ENCODE measurements at regions not wholly inside any gene's neighbourhood (a gene's known extent, or its start where the extent isn't known, plus 50 kb on each side); places are given as distances from the start of the nearest gene placed in this dataset.

DNA sequence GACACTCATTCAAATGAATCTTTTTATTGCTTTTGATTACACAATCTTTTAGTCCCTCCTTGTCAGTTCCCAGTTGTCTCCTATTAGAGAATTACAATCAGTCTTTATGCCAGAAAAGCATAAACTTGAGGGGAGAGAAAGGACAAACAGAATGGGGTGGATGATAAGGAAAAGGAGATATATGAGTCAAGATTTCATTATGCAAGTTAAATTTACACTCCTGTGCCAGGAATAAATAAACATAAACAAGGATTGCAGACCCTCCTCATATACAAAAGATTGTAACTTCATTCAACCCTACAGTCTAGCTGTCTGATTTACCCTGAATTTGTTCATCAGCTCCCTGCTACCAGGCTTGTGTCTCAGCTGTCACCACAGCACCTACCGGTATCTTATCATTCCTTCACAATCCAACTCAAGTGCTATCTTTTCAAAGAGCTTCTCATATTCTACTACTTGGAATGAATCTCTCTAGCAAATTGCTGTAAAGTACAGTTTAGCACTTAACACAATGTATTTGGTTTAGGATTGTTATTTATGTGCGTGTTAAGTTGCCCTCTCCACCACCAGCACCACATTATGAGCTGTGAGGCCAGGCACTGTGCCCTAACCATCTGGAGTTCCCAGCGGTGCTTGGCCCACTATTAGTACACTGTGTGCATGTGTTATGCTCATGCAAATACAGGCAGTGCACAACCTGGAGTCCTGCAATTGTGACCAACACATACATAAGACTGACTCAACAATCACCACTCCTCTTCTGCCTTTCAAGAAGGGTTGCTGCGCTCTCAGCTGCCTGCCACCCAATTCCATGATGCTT lies 504.1 kb downstream of the TBL1XR1 start:
- Histone ChIP-seq H3K27ac (replicated peaks) (no peak overlapping the region), H3K4me3 (replicated peaks; ENCODE audit: insufficient read depth, low read length) (no peak overlapping the region), H3K27me3 (ENCODE audit: insufficient read depth, poor library complexity, severe bottlenecking) (no peaks in the 10 kb centered on the region)
- TF ChIP-seq GABPA (IDR thresholded peaks at IDR 0.05; ENCODE audit: low read depth) (no peak), CTCF (IDR thresholded peaks at IDR 0.05; ENCODE audit: insufficient read depth, low read length) (no peak), SPI1 (IDR thresholded peaks at IDR 0.05; ENCODE audit: borderline replicate concordance, low read depth) (no peak), REST (IDR thresholded peaks at IDR 0.05; ENCODE audit: insufficient replicate concordance, low read depth) (no peak), POLR2AphosphoS5 (IDR thresholded peaks at IDR 0.05; ENCODE audit: low read depth) (no peak)
- DNase-seq (ENCODE audit: low read depth in 1 of 2, low spot score in 1 of 2), result no peak

- Histone ChIP-seq H3K27me3 (ENCODE audit: insufficient read depth, poor library complexity, severe bottlenecking) (no peaks in the 10 kb centered on the region), H3K4me3 (replicated peaks; ENCODE audit: insufficient read depth, low read length) (no peak overlapping the region), H3K27ac (replicated peaks) (no peak overlapping the region)
- no peak for DNase-seq (ENCODE audit: low read depth in 1 of 2, low spot score in 1 of 2)
- TF ChIP-seq SPI1 (IDR thresholded peaks at IDR 0.05; ENCODE audit: borderline replicate concordance, low read depth), result no peak
- no peak for TF ChIP-seq CTCF (IDR thresholded peaks at IDR 0.05; ENCODE audit: insufficient read depth, low read length)
- TF ChIP-seq REST (IDR thresholded peaks at IDR 0.05; ENCODE audit: insufficient replicate concordance, low read depth), result no peak
- TF ChIP-seq POLR2AphosphoS5 (IDR thresholded peaks at IDR 0.05; ENCODE audit: low read depth), result no peak
- no peak for TF ChIP-seq GABPA (IDR thresholded peaks at IDR 0.05; ENCODE audit: low read depth)
Observed at GRCh38 chr3:176692199-176692965, 504.9 kb downstream of the TBL1XR1 start.

DNA sequence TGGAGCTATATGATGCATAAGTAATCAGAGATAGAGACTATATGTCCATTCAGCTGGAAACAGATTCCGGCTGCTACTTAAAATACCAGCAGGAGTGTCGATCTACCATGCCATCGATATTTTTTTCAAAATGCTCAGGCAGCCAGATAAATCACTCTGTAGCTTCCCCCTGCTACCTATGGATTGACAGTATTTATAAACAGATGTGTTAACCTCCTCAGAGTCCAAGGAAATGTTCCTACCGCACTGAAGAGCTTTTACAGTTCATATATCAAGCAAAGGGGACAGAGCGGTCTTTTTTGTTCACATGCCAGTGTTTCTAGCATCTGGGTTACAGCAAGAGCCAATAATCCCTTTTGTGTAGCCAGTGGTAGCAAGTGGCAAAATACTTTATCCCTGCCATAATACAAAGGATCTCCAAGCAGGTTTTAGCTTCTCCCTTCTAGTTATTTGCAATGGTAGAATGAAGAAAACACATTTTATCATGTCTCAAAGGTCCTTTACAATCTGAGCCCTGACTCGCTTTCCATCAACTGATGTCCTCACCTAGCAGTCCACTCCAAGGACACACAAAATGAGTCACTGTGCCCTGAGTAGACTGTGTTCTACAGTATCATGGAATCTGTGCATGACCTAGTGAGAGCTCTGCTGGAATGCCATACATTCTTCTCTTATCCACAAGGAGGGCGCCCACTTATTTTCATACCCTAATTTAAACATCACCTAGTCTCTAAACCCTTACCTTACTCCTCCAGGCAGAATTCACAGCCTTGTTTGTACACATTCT lies 507.0 kb downstream of the TBL1XR1 start:
- Histone ChIP-seq H3K27me3 (ENCODE audit: insufficient read depth, poor library complexity, severe bottlenecking) (no peaks in the 10 kb centered on the region), H3K4me3 (replicated peaks; ENCODE audit: insufficient read depth, low read length) (no peak overlapping the region), H3K27ac (replicated peaks) (no peak overlapping the region)
- TF ChIP-seq REST (IDR thresholded peaks at IDR 0.05; ENCODE audit: insufficient replicate concordance, low read depth), result no peak
- no peak for TF ChIP-seq POLR2AphosphoS5 (IDR thresholded peaks at IDR 0.05; ENCODE audit: low read depth)
- no peak for TF ChIP-seq SPI1 (IDR thresholded peaks at IDR 0.05; ENCODE audit: borderline replicate concordance, low read depth)
- TF ChIP-seq GABPA (IDR thresholded peaks at IDR 0.05; ENCODE audit: low read depth), result no peak
- TF ChIP-seq CTCF (IDR thresholded peaks at IDR 0.05; ENCODE audit: insufficient read depth, low read length), result no peak
- DNase-seq (ENCODE audit: low read depth in 1 of 2, low spot score in 1 of 2), result no peak
